ENCODE measurements at regions not wholly inside any gene's neighbourhood (a gene's known extent, or its start where the extent isn't known, plus 50 kb on each side); places are given as distances from the start of the nearest gene placed in this dataset.

GRCh38 chr5:117405197-117405596, 830.6 kb upstream of the SEMA6A start:
- TF ChIP-seq CTCF (conservative IDR thresholded peaks at IDR 0.05) = no peak
- H4K5ac ChIP-seq (ENCODE audit: insufficient read length, low read depth, low read length) = no peak overlapping the region
- H3K79me1 ChIP-seq (ENCODE audit: insufficient read depth, low read depth, low read length, poor library complexity, severe bottlenecking) = no peaks in the 10 kb centered on the region
- no peak overlapping the region for H2BK15ac ChIP-seq (ENCODE audit: low read depth, low read length)
- no peaks in the 10 kb centered on the region for H3K79me2 ChIP-seq (ENCODE audit: insufficient read depth, low read length)
- H2AFZ ChIP-seq (ENCODE audit: low read length) = no peak overlapping the region
- Mint-ChIP-seq H3K4me3 (no peak overlapping the region), H3K4me1 (no peaks in the 10 kb centered on the region), H3K27ac (no peak overlapping the region), H3K36me3 (ENCODE audit: insufficient read depth in 1 of 3, low read depth in 3 of 3) (peaks cover 0 to 2% (median 0%) of the 10 kb centered on the region in 3 experiments; a peak in 2 of 7 replicates), H3K27me3 (ENCODE audit: low read depth) (no peaks in the 10 kb centered on the region), H3K9me3 (peaks cover 0 to 3% of the 10 kb centered on the region in 2 experiments; a peak in 1 of 5 replicates)
- H3K27ac ChIP-seq (ENCODE audit: insufficient read length, low read depth, low read length) = no peak overlapping the region
- no peak overlapping the region for H3K23ac ChIP-seq (ENCODE audit: insufficient read length, low read depth, low read length)
- H2BK5ac ChIP-seq (ENCODE audit: insufficient read length, low read length) = no peak overlapping the region
- no peak overlapping the region for H3K56ac ChIP-seq (ENCODE audit: insufficient read length, low read depth, low read length)
- H2BK20ac ChIP-seq (ENCODE audit: low read depth, low read length, poor library complexity, severe bottlenecking) = no peak overlapping the region
- H3K4me2 ChIP-seq (ENCODE audit: insufficient read depth, insufficient read length, low read length) = no peak overlapping the region
- no peak overlapping the region for H3K14ac ChIP-seq (ENCODE audit: insufficient read depth, low read length)
- no peaks in the 10 kb centered on the region for H3K27me3 ChIP-seq (ENCODE audit: insufficient read depth, low read length)
- no peak overlapping the region for H2BK12ac ChIP-seq (ENCODE audit: insufficient read length, low read depth, low read length)
- no peak for DNase-seq
- H3K4ac ChIP-seq (ENCODE audit: low read depth, low read length) = no peak overlapping the region
- H2BK120ac ChIP-seq (ENCODE audit: low read depth, low read length, poor library complexity, severe bottlenecking) = no peak overlapping the region
- no peak overlapping the region for H3T11ph ChIP-seq (ENCODE audit: low read length)
- no CpG with 5 or more reads among the region's 2 CpGs for WGBS (ENCODE audit: extremely low coverage, insufficient read length, low lambda C conversion rate)
- H3K9me3 ChIP-seq (ENCODE audit: control insufficient read depth, low read depth, low read length) = no peaks in the 10 kb centered on the region
- H2AK5ac ChIP-seq (ENCODE audit: insufficient read length, low read length) = no peak overlapping the region
- no peak overlapping the region for H3K18ac ChIP-seq (ENCODE audit: insufficient read length, low read depth, low read length)
- no peak overlapping the region for H4K8ac ChIP-seq (replicated peaks; ENCODE audit: insufficient read length, low read depth, low read length)
- H3K9ac ChIP-seq (ENCODE audit: extremely low read depth, insufficient read length, low read length) = no peak overlapping the region
- H4K91ac ChIP-seq (ENCODE audit: insufficient read length, low read depth, low read length) = no peak overlapping the region
- H3K23me2 ChIP-seq (ENCODE audit: insufficient read length, low read depth, low read length, poor library complexity, severe bottlenecking) = no peaks in the 10 kb centered on the region
- no peaks in the 10 kb centered on the region for H3K4me1 ChIP-seq (ENCODE audit: insufficient read depth, low read length)
- H4K20me1 ChIP-seq (ENCODE audit: control insufficient read depth, insufficient read depth, insufficient read length) = no peaks in the 10 kb centered on the region
